ENCODE measurements at regions not wholly inside any gene's neighbourhood (a gene's known extent, or its start where the extent isn't known, plus 50 kb on each side); places are given as distances from the start of the nearest gene placed in this dataset.
"Not testable (repeated sequence)": the region's sequence is repeated elsewhere in the genome, so short reads cannot be mapped to it uniquely, and the experiment has no call there.

- TF ChIP-seq ZNF274 (IDR thresholded peaks at IDR 0.05; ENCODE audit: low read depth, low read length); YY1 (IDR thresholded peaks at IDR 0.05; ENCODE audit: insufficient read depth, insufficient read length); SUZ12 (IDR thresholded peaks at IDR 0.05; ENCODE audit: extremely low read depth, insufficient read depth, insufficient read length): not testable (repeated sequence)
Observed at GRCh38 chr10:8868924-8869323, 814.4 kb downstream of the GATA3 start.
